ENCODE measurements at regions not wholly inside any gene's neighbourhood (a gene's known extent, or its start where the extent isn't known, plus 50 kb on each side); places are given as distances from the start of the nearest gene placed in this dataset.

DNA sequence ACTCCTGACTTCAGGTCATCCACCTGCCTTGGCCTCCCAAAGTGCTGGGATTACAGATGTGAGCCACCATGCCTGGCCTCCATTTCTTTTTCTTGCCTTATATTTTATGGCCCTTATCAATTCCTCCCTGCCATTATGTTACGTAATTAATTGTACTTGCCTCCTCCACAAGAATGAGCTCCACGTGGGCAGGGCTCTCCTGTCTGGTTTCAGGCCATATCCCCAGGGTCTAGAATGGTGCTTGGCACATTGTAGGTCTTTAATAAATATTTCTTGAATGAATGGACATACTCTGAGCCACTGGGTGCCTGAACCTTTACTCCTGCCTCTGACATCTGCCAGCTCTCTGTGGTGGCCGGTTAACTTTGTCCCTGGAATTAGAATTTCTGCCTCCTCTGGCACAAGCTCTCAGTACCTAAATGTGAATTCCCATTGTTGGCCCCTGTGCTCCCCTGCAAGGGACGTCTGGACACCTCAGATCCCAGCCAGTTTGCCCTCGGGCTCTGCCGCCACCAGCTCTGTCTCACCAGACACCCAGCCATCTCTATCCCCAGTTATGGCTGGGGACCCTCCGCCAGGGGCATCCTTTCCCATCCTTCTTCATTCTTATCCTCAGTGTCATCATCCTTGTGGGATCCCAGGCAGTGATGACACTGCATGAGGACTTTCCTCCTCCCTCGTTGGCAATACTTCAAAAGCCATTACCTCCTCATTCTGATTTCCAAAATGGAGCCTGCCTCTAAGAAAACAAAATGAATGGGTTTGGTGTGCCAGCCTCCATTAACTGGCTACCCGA, 165.6 kb upstream of the SMAD3 start:
- Histone ChIP-seq H4K20me1 (ENCODE audit: insufficient read depth, low read length) (no peaks in the 10 kb centered on the region), H3K4me3 (ENCODE audit: low read depth, low read length, poor library complexity, severe bottlenecking) (no peak overlapping the region), H3K79me2 (ENCODE audit: insufficient read depth, low read depth, low read length) (no peaks in the 10 kb centered on the region), H3K36me3 (ENCODE audit: insufficient read depth, low read length) (no peaks in the 10 kb centered on the region), H2AFZ (ENCODE audit: low read length) (no peak overlapping the region), H3K4me1 (ENCODE audit: insufficient read depth, low read length, poor library complexity, severe bottlenecking) (no peaks in the 10 kb centered on the region), H3K9me3 (ENCODE audit: low read length) (no peaks in the 10 kb centered on the region), H3K9me2 (ENCODE audit: insufficient read depth, low read length) (no peaks in the 10 kb centered on the region), H3K27ac (ENCODE audit: low read depth, low read length, poor library complexity, severe bottlenecking) (no peak overlapping the region), H3K4me2 (ENCODE audit: low read length) (no peak overlapping the region)
- POLR2A ChIA-PET: interaction anchor here (0.5 kb wide), 1 partner anchor 529 kb away, joined by 3 read pairs; no protein-coding TSS in a partner anchor
- no TSS peak for BruUV-seq (replicated peaks)
- no peak for DNase-seq (ENCODE audit: low spot score)
- CTCF ChIA-PET (ENCODE audit: unreplicated experiment): no interaction called here
- no peak for TF ChIP-seq EZH2phosphoT487 (IDR thresholded peaks at IDR 0.05; ENCODE audit: borderline replicate concordance, low read depth, low read length)
- TF ChIP-seq, protein P1, sequence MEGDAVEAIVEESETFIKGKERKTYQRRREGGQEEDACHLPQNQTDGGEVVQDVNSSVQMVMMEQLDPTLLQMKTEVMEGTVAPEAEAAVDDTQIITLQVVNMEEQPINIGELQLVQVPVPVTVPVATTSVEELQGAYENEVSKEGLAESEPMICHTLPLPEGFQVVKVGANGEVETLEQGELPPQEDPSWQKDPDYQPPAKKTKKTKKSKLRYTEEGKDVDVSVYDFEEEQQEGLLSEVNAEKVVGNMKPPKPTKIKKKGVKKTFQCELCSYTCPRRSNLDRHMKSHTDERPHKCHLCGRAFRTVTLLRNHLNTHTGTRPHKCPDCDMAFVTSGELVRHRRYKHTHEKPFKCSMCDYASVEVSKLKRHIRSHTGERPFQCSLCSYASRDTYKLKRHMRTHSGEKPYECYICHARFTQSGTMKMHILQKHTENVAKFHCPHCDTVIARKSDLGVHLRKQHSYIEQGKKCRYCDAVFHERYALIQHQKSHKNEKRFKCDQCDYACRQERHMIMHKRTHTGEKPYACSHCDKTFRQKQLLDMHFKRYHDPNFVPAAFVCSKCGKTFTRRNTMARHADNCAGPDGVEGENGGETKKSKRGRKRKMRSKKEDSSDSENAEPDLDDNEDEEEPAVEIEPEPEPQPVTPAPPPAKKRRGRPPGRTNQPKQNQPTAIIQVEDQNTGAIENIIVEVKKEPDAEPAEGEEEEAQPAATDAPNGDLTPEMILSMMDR (conservative IDR thresholded peaks at IDR 0.05; ENCODE audit: low read length): no peak
- intact Hi-C loops (cut with micrococcal nuclease; ENCODE audit: unreplicated experiment): loop anchor here (5.0 kb wide), 1 partner anchor 43 kb away; no protein-coding TSS in a partner anchor

GRCh38 chr15:66900586-66901310, 164.7 kb upstream of the SMAD3 start:
- intact Hi-C loops (cut with micrococcal nuclease; ENCODE audit: unreplicated experiment): loop anchor here (5.0 kb wide), 1 partner anchor 42 kb away; no protein-coding TSS in a partner anchor
- TF ChIP-seq EZH2phosphoT487 (IDR thresholded peaks at IDR 0.05; ENCODE audit: borderline replicate concordance, low read depth, low read length): no peak
- TF ChIP-seq, protein P1 (conservative IDR thresholded peaks at IDR 0.05; ENCODE audit: low read length): no peak
- H3K79me2 ChIP-seq (ENCODE audit: insufficient read depth, low read depth, low read length): no peaks in the 10 kb centered on the region
- H3K4me3 ChIP-seq (ENCODE audit: low read depth, low read length, poor library complexity, severe bottlenecking): no peak overlapping the region
- no TSS peak for BruUV-seq (replicated peaks)
- H3K4me1 ChIP-seq (ENCODE audit: insufficient read depth, low read length, poor library complexity, severe bottlenecking): no peaks in the 10 kb centered on the region
- no peak for DNase-seq (ENCODE audit: low spot score)
- no peaks in the 10 kb centered on the region for H4K20me1 ChIP-seq (ENCODE audit: insufficient read depth, low read length)
- H3K9me2 ChIP-seq (ENCODE audit: insufficient read depth, low read length): no peaks in the 10 kb centered on the region
- ChIA-PET POLR2A (no interaction called here), CTCF (ENCODE audit: unreplicated experiment) (no interaction called here)
- no peak overlapping the region for H3K4me2 ChIP-seq (ENCODE audit: low read length)
- no peak overlapping the region for H3K27ac ChIP-seq (ENCODE audit: low read depth, low read length, poor library complexity, severe bottlenecking)
- H3K36me3 ChIP-seq (ENCODE audit: insufficient read depth, low read length): no peaks in the 10 kb centered on the region
- H3K9me3 ChIP-seq (ENCODE audit: low read length): no peaks in the 10 kb centered on the region
- no peak overlapping the region for H2AFZ ChIP-seq (ENCODE audit: low read length)

Measured in OCI-LY7 (cell line).